ENCODE measurements at regions not wholly inside any gene's neighbourhood (a gene's known extent, or its start where the extent isn't known, plus 50 kb on each side); places are given as distances from the start of the nearest gene placed in this dataset.

- TF ChIP-seq, protein P1, sequence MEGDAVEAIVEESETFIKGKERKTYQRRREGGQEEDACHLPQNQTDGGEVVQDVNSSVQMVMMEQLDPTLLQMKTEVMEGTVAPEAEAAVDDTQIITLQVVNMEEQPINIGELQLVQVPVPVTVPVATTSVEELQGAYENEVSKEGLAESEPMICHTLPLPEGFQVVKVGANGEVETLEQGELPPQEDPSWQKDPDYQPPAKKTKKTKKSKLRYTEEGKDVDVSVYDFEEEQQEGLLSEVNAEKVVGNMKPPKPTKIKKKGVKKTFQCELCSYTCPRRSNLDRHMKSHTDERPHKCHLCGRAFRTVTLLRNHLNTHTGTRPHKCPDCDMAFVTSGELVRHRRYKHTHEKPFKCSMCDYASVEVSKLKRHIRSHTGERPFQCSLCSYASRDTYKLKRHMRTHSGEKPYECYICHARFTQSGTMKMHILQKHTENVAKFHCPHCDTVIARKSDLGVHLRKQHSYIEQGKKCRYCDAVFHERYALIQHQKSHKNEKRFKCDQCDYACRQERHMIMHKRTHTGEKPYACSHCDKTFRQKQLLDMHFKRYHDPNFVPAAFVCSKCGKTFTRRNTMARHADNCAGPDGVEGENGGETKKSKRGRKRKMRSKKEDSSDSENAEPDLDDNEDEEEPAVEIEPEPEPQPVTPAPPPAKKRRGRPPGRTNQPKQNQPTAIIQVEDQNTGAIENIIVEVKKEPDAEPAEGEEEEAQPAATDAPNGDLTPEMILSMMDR (conservative IDR thresholded peaks at IDR 0.05; ENCODE audit: low read length): no peak
- no peak for TF ChIP-seq EZH2phosphoT487 (IDR thresholded peaks at IDR 0.05; ENCODE audit: borderline replicate concordance)
These were observed 250.7 kb upstream of the MON1B start for GRCh38 chr16:76940251-76940650.
